PC-3 (cell line): ENCODE measurements at regions not wholly inside any gene's neighbourhood (a gene's known extent, or its start where the extent isn't known, plus 50 kb on each side); places are given as distances from the start of the nearest gene placed in this dataset.

Source experiments
- CTCF ChIP-seq: fragments of 300-600 bp; sonication (generic); conservative IDR thresholded peaks from 2 replicates; pipeline ENCODE4 v1.5.1; 2017; ENCODE audit warnings: antibody characterized with exemption, low read depth, mild to moderate bottlenecking, low read length
- EZH2 ChIP-seq: fragments of 300-600 bp; sonication (generic); IDR thresholded peaks from one replicate; pipeline ENCODE4 v1.6.1; 2017; ENCODE audit warnings: antibody characterized with exemption, mild to moderate bottlenecking, low read length; ENCODE audit not compliant: unreplicated experiment
- EZH2phosphoT487 ChIP-seq: fragments of 300-600 bp; sonication (generic); IDR thresholded peaks from 2 replicates; pipeline ENCODE4 v1.6.1; 2018; ENCODE audit warnings: mild to moderate bottlenecking, antibody characterized with exemption, low read length, borderline replicate concordance

GRCh38 chr1:199150756-199151155, 511.9 kb downstream of the PTPRC start:
- TF ChIP-seq EZH2 = no peak
- no peak for TF ChIP-seq CTCF
- TF ChIP-seq EZH2phosphoT487 = no peak
